ENCODE measurements at regions not wholly inside any gene's neighbourhood (a gene's known extent, or its start where the extent isn't known, plus 50 kb on each side); places are given as distances from the start of the nearest gene placed in this dataset.

DNA sequence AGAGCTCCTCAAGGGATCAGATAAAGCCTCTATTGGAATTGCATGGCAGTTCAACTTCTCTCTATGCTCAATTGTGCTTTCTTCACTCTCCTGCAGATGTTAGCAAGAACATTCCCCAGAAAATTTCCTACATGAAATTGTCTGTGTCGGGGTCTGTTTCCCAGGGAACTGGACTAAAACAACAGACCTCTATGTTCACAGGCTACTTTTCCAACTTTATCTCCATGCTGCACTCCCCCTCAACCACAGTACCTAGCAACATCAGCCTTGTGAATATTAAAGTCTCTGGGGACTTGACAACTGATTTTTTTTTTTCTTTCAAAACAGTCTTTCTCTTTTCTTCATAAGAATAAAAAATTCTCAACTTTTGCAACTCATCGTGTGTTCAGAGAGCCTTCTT lies 1470.8 kb upstream of the ADGRL3 start:
- TF ChIP-seq, protein P1, sequence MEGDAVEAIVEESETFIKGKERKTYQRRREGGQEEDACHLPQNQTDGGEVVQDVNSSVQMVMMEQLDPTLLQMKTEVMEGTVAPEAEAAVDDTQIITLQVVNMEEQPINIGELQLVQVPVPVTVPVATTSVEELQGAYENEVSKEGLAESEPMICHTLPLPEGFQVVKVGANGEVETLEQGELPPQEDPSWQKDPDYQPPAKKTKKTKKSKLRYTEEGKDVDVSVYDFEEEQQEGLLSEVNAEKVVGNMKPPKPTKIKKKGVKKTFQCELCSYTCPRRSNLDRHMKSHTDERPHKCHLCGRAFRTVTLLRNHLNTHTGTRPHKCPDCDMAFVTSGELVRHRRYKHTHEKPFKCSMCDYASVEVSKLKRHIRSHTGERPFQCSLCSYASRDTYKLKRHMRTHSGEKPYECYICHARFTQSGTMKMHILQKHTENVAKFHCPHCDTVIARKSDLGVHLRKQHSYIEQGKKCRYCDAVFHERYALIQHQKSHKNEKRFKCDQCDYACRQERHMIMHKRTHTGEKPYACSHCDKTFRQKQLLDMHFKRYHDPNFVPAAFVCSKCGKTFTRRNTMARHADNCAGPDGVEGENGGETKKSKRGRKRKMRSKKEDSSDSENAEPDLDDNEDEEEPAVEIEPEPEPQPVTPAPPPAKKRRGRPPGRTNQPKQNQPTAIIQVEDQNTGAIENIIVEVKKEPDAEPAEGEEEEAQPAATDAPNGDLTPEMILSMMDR (IDR thresholded peaks at IDR 0.05) = no peak
- no peak for TF ChIP-seq POLR2A (IDR thresholded peaks at IDR 0.05)
